ENCODE measurements at regions not wholly inside any gene's neighbourhood (a gene's known extent, or its start where the extent isn't known, plus 50 kb on each side); places are given as distances from the start of the nearest gene placed in this dataset.
"Not testable (repeated sequence)": the region's sequence is repeated elsewhere in the genome, so short reads cannot be mapped to it uniquely, and the experiment has no call there.

DNA sequence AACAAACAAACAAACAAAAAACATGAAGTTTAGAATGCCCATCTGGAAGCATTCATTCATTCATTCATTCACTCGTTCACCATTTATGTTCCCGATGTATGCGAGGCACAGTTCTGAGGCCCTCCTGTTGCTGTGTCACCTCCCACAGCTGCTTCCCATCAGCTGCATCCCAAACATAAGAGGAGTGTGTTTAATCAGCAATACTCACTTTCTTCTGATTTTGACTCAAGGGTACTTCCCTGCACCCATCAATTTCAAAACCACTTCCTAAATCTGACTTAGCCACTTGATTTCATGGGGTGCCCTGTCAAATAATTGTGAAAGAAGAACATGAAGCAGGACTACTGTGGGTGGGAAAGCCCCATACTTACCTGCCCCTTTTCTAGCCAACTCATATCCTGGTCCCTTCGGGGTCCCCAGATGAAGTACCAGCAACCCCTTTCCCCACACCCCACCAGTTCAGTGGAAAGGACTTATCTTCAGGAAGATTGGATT, 128.0 kb upstream of the IL12B start:
- no peak for DNase-seq

DNA sequence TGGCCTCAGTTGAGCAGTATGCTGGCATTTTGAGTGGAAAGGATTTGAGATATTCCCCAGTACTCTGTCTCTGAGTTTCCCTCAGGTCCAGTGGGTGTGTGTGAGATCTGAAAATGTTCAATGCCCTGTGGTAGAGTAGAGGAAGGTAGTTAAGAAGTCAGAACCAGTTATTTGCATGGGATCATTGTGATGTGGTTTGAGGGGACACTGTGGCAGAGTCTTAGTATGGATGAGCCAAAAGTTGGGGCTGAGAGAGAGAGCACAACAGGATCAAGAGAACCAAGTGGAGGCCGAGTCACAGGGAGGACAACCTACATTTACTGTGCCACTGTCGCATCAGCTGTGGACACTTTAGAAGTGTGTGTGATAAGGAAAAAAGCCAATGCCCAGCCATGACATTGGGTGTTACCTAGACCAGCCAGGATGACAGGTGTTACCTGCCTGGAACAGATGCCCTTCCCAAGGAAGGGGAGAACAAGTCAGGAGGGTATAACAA, 128.9 kb upstream of the IL12B start:
- no peak for DNase-seq

DNA sequence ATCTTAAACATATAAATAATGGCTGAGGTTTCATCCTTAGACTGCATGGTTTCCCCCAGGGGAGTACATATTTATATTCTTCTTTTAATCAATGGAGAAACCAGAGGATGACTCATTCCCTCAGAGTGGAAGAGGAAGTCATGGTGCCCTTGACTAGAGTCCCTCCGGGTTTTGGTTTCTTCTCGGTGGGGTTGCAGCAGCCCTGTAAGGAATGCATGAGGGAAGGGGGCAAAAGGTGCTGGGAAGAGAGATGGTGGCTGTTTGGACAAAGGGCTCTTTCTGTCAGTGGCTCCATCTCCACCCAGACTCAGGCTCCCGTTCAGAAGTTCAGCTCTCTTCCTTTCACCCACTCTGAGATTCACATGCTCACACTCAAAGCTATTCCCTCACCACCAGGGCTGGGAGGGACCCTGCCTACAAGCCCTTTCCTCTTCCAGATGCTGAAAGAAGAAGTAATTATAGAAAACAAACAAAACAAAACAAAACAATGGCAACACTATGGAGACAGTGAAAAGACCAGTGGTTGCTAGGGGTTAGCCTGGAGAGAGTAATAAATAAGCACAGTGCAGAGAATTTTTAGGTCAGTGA, 129.8 kb upstream of the IL12B start:
- DNase-seq: no peak

DNA sequence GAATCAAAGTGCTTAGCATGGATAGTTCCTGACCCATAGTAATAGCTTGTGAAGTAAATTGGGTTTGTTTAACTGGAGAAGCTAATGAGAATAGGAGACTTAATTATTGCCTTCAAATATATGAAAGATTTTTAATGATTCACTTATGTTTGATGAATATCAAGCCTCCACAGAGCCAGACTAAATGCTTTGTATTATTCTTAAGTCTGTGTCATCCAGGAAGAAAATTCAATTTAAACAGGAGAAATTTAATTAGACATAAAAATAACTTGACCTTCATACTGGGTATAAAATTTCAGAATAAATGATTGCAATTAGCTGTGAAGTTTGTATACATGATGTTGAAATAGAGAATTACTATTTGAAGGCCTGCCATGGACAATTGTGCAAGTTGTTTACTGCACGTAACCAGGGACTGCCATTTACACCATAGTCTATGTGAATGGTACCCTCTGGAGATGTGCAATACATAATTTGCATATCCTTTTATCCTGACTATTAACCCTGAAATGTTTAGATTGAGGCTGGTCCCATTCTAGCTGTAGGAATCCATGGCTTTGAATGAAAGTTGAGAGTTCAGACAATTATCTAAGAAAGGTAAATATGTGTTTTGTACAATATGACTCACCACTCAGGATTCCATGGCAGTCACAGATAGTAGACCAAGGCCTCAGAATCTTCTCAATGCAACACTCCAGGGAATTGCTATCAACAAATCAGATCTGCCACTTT, 133.5 kb upstream of the IL12B start:
- no peak for DNase-seq

DNA sequence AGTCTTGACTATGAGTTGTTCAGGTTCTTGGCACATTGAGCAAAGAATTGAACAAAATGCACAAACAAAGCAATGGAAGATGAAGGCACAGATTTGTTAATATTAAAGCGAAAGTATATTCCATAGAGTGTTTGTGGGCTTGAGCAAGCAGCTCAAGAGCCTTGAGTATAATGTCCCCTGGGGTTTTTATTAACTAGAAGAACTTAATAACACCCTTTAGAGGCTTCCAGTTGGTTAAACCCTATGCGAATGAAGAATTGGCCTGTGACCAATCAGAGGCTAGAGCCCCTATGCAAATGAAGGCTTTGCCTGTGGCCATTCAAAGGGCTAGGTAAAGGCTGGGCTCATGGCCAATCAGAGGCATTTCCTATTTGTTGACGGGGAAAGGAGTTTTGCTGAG, 135.3 kb upstream of the IL12B start:
- DNase-seq: no peak

DNA sequence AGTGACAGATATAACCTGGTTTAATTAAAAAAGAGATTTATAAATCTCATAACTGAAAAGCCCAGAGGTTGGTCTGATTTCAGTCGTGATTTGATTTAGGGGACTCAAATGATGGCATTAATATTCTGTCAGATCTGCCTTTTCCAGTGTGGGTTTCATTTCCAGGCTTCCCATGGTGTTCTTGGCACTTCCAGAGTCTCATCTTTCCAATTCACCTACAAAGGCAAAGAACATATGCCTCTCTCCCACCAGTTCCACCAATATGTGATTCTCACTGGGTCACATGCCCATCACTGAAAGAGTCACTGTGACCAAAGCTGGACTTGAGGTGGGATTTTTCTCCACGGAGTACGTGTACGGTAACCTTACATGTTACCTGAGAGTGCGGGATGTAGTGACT, 137.4 kb upstream of the IL12B start:
- DNase-seq: no peak

DNA sequence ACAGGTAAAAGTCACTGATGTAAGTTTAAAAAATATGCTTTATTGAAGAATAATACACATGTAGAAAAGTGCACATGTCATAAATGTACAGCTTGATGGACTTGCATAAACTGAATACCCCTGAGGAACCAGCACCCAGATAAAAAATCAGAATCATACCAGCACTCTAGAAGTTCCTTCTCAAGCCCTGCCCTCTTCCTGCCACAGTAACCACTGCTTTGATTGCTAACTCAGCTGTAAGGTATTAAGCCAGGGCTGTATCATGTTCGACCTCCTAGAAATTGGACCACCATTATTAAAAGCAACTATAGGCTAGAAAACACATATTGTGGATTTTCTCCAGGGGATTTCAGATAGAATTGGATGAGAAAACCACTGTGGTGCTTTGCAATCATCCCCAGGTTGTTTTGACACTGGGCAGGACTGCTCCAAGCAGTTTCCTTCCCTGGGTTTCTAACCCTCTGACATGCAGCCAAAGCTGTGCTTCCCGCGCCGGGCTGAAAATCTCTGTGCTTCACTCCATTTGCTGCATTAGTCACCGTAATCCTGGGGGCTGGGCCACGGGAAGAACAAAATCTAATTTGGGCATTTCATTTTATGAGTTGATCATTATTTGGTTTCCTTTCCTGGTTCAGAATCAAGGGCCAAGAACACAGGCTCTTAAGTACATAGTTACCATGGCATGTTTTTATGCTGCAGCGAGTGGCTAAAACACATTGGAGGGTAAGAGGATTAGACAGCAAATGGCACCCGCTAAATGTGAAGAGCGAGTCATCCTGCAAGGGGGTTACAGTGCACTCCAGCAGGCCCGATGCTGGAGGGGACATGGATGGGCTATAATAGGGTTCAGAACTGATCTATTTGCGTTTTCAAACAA, 139.4 kb upstream of the IL12B start:
- DNase-seq: peak; percentile 33

DNA sequence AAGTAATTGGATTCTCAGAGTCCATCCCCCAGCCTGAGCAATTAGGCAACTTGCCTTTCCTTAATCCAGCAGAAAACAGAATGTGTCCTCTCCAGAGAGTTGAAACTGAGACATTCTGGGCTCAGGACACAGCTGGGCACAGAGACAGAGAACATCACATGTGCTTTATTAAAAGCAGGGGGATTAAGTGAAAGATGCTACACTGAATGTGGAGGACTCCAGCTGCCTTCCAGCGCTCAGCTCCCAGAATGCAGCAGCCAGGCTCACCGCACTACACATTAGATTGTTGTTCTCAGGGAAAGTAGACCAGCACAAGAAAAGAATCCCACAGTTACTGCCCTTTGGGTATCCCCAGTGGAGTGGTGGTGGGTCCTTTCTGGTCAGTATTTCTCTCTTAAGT, 141.6 kb upstream of the IL12B start:
- no peak for DNase-seq

DNA sequence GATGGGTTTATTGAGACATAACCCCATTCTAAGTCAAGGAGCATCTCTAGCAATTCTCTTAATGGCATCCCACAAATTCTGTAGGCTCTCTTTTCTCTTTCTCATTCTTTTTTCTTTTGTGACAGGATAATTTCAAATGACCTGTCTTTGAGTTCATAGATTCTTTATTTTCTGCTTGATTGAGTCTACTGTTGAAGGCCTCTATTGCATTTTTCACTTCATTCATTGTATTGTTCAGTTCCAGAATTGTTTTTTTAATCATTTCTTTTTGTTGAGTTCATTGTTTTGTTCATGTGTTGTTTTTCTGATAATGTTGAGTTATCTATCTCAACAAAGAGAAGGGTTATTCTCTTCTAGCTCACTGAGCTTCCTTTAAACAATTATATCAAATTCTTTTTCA, 144.7 kb upstream of the IL12B start:
- DNase-seq: no peak

DNA sequence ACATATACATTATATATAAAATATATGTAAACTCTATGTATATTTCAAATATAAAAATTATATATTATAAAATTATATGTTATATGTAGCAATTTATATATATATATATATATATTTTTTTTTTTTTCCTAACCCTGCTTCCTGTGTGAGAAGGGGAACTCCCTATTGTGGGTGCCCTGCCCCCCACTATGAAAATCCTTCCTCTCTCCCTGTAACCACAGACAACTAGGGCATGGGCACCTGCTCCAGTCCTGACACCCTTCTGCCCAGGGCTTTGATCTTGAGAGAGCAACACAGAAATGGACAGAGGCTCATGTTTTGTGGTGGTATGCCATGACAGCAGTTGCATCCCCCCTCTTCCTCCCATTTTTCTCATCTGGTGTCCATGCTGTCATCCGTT, 148.7 kb upstream of the IL12B start:
- no peak for DNase-seq

DNA sequence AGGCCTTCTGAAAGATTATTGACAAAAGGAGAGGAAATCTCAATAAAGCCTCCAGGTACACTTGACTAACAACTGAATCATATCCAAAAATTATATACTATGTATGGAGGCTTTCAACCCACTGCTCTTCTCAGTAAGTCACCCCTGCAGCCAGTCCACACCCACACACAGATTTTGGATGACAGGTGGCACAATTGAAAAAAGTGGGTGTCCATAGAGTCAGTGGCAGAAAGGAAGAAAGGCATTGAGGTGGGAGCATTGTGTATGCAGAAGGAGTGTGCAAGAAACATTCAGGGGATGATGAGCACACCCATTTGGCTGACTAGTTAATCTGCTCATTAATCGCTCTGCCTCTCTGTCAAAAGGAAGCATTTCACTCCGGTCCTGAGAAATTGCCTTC, 150.6 kb upstream of the IL12B start:
- DNase-seq: no peak

DNA sequence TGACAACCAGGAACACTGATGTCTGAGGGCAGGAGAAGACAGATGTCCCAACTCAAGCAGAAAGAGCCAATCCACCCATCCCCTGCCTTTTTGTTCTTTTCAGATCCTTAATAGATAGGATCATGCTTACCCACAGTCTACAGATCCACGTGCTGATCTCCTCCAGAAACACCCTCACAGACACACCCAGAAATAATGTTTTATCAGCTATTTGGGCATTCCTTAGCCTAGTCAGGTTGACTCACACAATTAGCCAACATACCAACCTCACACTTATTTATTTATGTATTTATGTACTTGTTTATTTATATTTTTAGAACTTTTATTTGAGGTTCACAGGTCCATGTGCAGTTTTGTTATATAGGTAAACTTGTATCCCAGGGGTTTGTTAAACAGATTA, 151.5 kb upstream of the IL12B start:
- DNase-seq: no peak

DNA sequence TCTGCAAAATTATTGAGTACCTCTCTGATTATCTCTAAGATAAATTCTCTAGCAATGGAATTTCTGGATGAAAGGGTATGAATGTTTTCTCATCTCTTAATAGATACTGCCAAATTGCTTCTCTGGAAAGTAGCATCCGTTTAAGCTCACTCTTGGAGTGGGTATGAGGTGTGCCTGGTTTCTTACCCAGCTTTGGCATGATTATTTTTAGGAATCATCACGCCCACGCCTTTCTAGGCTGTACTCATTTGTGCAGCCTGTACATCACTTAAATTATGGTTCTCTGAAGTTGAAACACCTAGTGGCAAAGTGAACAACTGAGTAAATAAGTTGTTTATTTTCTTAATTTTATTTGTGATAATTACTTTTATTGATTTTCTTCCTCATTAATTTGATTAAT, 156.5 kb upstream of the IL12B start:
- DNase-seq: no peak

DNA sequence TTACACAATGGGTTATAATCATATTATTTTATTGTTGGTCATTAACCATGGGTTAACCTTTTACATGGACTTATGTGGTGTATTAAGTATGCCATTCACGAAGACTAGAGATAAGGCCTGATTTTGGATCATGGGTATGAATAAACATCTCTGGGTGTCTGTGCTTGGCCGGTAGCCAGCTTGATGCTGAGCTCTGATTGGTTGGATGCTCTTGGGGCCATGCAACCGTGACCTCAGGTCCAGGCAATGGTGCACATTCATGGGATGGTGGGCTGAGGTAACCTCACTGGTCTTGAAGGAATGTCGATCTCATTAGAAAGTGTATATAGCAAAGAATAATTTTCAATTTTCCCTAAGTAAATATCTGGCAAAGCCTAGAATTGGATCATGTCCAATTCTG, 158.2 kb upstream of the IL12B start:
- DNase-seq: no peak

DNA sequence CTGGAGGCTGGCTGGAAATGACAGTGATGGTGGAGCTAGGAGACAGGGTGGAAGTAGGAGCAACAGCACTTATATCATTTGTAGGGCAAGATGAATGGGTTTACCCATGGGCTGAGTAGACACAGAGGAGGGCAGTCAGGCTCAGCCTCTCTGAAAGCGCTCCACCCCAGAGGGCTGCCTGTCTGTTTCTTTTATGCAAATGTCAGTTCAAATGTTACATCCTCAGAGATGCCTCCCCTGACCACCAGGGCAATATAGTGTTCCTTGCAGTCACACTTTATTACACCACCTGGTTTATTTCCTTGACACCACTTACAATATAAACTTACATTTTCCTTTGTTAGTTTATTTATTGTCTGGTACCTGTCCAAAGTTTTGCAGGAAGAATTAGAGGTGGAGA, 159.5 kb upstream of the IL12B start:
- DNase-seq: no peak

DNA sequence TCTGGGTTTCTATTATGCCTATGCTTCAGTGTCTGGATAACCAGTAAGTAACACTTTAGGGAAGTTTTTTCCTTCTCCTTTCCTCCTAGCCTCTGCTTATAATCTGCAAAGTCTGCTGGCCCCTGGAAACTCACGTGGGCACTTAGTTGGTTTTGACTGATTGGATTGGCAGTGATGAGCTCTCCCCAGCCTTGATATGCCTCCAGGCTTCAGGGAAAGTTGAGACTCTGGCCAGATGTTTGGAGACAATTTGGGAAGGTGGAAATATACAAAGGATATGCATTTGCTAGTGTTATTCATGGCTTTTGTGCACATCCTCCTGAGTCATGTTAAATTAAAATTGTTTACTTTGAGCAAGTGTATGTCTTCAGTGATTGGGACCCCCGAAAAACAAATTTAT, 160.2 kb upstream of the IL12B start:
- no peak for DNase-seq

DNA sequence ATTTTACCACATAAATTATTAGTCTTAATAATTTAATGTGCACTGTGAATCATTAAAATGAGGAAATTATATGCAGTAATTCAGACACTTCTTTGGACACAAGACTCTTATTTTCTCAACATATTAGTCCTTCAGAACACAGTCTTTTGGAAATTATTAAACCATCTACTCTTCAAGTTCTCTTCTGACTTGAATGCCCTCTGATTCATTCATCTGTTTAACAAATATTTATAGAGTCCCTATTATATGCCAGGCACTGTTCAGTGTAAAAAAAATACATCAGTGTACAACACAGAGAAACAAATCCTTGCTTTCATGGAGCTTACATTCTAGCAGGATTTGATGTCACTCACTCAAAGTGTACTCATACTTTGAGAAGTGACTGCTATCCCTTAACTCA, 163.4 kb upstream of the IL12B start:
- DNase-seq: no peak

DNA sequence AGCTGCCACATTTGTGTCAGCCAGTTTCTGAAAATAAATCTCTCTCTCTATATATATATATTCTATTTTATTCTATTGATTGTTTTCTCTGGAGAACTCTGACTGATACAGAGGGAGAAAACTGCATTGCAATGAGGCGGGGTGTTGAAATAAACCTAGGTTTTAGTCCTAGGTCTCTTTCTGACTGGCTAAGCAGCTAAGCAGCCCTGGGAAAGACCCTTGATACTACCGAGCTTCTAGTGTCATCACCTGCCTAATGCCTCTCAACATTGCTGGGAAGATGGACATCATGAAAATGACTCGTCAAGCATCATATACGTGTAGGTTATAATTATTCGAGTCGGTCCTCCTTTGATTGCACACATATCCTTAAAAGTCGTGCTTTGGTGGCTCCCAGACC, 166.5 kb upstream of the IL12B start:
- DNase-seq: no peak

DNA sequence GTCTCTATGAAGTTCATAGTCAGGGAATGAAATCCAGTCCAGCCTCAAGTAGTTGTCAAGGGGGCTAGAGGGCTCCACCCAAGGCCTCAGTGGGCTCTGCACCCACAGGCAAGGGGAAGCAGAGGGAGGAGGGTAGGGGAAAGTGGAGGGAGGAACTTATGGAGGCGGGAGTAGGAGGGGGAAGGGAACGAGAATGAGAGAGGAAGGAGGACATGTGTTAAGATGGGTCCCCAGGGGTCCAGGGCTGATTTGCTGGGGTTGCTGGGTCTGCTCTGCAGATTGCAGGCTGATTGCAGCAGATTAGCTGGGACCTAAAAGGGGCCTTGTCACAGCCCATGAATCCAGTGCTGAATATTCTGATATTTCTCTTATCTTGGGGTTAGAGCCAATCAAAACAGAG, 166.9 kb upstream of the IL12B start:
- DNase-seq: no peak

DNA sequence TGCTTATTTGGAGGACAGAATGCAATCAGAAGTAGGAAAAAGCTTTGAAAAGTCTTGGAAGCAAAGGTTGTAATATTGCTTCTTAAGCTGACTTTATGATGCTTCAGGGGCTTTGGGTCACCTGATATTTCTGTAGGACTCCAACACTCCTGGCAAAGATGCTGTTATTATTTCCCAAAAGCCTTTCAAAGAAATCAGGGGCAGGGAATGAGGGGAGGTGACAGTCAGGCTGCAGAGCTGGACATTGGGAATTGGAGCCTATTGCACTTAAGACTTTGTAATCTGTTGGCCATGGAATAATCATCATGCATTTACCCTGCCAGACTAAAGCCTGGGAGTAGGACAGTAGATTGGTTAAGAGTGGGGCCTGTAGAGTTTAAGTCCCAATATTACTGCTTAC, 168.3 kb upstream of the IL12B start:
- DNase-seq: no peak

DNA sequence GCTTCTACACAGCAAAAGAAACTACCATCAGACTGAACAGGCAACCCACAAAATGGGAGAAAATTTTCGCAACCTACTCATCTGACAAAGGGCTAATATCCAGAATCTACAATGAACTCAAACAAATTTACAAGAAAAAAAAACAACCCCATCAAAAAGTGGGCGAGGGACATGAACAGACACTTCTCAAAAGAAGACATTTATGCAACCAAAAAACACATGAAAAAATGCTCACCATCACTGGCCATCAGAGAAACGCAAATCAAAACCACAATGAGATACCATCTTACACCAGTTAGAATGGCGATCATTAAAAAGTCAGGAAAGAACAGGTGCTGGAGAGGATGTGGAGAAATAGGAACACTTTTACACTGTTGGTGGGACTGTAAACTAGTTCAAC, 171.8 kb upstream of the IL12B start:
- not testable (repeated sequence) for DNase-seq

DNA sequence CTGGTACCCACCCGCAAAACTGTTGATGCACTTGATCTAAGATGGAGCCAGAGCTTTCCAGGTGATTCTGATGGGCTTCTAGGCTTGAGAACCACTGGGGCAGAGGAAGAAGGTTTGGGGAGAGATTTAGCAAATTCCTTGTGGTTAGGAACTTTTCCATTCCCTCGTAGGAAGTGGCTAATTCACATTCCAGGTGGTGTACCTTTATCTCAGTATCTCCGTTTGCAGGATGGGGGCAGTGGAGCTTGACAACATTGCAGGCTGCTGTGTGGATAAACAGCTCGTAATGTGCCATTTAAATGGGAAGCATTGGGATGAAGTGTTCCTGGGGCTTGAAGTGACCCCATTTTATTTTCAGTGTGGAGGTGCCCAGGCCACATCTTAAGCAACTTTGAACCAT, 172.9 kb upstream of the IL12B start:
- no peak for DNase-seq

DNA sequence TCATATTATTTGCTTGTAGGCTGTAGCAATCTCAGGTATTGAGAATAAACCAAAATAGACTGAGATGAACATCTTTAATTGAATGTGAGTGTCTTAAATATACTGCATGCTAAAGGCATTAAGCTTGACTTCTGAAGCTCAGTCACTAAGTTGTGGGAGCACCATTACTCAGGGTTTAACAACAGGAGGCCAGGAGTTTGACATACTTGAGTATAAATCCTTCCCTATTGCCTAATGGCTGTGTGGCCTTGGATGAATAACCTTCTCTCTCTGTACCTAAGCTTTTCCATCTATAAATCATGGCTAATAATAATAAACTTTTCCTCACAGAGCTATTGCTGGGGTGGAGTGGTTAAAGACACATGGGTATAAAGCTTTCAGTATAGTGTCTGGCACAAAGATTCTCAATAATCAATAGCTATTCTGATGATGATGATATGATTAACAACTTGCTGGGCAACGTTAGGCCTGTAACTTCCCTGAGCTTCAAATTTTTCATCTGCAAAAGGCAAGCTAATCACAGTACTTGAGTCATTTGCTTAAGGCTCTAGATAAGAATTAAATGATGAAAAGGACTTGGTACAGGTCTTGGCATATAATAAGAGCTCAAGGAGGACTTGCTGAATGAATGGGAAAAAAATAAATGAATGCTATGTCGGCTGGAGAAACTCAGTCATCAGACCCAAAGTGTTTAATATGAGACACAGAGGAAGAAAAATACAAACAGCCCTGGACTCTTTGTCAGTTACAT, 174.0 kb upstream of the IL12B start:
- DNase-seq: no peak

Measured in hematopoietic multipotent progenitor cell treated with erythropoietin and hydrocortisone succinate and interleukin-3 and kit ligand, for 6 days (in vitro differentiated cells).